Upper lobe of right lung (tissue), 1 donor: ENCODE measurements at regions not wholly inside any gene's neighbourhood (a gene's known extent, or its start where the extent isn't known, plus 50 kb on each side); places are given as distances from the start of the nearest gene placed in this dataset.

ENCODE experiments used
- ATAC-seq: fragments of 200-7000 bp; cut with Tn5 transposase; one replicate; pipeline ENCODE4 v1.9.1; 2020; ENCODE audit warnings: mild to moderate bottlenecking, moderate library complexity
- DNase-seq: peaks from one replicate; pipeline ENCODE4 v3.0.0-alpha.2; 2020
- H3K27ac ChIP-seq: fragments of 200-600 bp; one replicate; pipeline ENCODE4 v1.8.0; 2022
- H3K27me3 ChIP-seq: fragments of 200-600 bp; one replicate; pipeline ENCODE4 v1.8.0; 2022; ENCODE audit warnings: mild to moderate bottlenecking
- H3K36me3 ChIP-seq: fragments of 200-600 bp; one replicate; pipeline ENCODE4 v1.8.0; 2022
- H3K4me1 ChIP-seq: fragments of 200-600 bp; one replicate; pipeline ENCODE4 v1.8.0; 2022
- H3K4me3 ChIP-seq: fragments of 200-600 bp; one replicate; pipeline ENCODE4 v1.8.0; 2022; ENCODE audit warnings: mild to moderate bottlenecking
- H3K9me3 ChIP-seq: fragments of 200-600 bp; one replicate; pipeline ENCODE4 v1.8.0; 2022
- CTCF ChIP-seq: fragments of 200-600 bp; IDR thresholded peaks from one replicate; pipeline ENCODE4 v1.8.0; 2022; ENCODE audit warnings: antibody characterized with exemption
- intact Hi-C: fragments of 100-400 bp; cut with DNase I; formaldehyde crosslinking; loops from one replicate; pipeline ENCODE4 v1.11.0; 2022
- donor health status: DM: no; HTN: yes; CAD: no; lungs with severe emphysema.

DNA sequence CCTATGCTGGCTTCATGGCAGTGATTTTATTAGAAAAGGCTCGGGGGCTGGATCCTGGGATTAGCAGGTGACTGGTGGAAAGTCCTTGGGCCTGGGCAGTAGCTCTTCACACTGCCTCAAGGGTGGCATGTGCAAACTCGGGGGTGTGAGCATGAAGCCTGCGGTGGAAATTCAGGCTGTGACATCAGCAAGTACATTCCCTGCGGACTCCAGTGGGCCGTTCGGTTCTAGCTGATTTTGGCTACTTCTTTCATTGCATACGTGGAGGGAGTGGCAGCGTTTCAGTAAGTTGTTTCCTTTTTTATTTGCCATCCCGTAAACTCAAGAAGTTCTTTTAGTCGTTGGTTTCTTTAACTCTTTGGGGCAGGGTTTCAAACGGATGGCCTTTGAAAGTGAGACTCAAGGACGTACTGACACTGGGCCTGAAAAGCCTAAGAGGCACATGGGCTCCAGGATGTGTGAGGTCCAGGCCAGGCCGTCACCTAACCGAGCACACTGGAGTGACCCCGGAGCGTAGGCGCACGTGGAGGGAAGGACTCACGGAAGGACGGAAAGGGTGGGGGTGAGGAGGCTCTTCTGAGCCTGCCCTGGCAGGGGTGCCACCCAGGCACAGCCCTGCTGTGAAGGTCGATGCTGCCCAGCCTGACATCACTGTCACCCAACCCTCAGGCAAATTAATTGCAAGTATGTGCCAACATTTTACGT, 104.0 kb upstream of the FRMD1 start:
- intact Hi-C loops, result no loop called here
- H3K4me3 ChIP-seq, result no peak overlapping the region
- ATAC-seq (no peak), DNase-seq (no peak)
- no peaks in the 10 kb centered on the region for H3K27me3 ChIP-seq
- TF ChIP-seq CTCF, result no peak
- no peaks in the 10 kb centered on the region for H3K4me1 ChIP-seq
- H3K36me3 ChIP-seq, result no peaks in the 10 kb centered on the region
- no peak overlapping the region for H3K27ac ChIP-seq
- no peaks in the 10 kb centered on the region for H3K9me3 ChIP-seq

GRCh38 chr6:168182366-168182765, 103.4 kb upstream of the FRMD1 start:
- Histone ChIP-seq H3K9me3 (no peaks in the 10 kb centered on the region), H3K27ac (no peak overlapping the region), H3K4me1 (no peaks in the 10 kb centered on the region), H3K36me3 (no peaks in the 10 kb centered on the region), H3K4me3 (no peak overlapping the region), H3K27me3 (no peaks in the 10 kb centered on the region)
- ATAC-seq (no peak), DNase-seq (no peak)
- intact Hi-C loops, result no loop called here
- TF ChIP-seq CTCF, result no peak

DNA sequence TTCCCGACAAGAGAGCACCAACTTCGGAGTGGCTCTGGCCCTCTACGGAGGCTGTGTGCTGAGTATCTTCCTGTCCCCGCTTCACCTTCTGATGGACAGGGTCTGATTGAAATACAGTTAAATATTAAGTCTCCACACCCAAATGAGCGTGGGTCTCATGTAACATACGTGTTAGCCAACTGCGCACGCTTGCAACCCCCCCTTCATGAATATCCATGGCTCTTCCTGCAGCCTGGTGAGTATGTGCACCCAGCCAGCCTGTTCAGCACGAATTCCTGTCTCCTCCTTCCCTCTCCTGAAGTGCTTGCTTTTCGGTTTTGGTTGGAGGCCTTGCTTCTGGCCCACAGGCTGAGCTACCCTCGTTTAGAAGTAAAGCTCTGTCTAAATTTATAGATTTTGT, 102.9 kb upstream of the FRMD1 start:
- H3K27me3 ChIP-seq, result no peaks in the 10 kb centered on the region
- H3K4me1 ChIP-seq, result no peaks in the 10 kb centered on the region
- peak; percentile 61 for ATAC-seq
- H3K4me3 ChIP-seq, result no peak overlapping the region
- intact Hi-C loops, result no loop called here
- no peak for TF ChIP-seq CTCF
- DNase-seq, result no peak
- H3K9me3 ChIP-seq, result no peaks in the 10 kb centered on the region
- H3K27ac ChIP-seq, result no peak overlapping the region
- H3K36me3 ChIP-seq, result no peaks in the 10 kb centered on the region

DNA sequence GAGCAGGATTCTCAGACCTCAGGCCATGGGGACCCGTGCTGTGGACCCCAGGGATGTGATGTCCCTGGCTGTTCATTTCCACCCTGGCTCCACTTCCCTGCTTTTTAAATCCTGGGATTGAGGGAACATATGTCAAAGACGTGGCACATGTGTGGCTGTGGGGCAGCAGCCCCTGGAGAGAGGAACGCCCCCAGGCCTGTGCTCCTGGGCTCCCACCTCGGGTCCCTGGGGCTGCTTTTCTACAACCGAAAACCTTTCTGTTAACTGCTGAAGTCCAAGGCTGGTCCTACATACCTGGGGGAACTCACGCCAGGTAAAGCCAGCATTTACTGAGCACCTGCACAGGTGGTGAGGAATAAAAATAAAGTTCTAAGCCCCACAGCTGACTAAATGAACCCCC, 102.3 kb upstream of the FRMD1 start:
- Histone ChIP-seq H3K27ac (no peak overlapping the region), H3K4me1 (no peaks in the 10 kb centered on the region), H3K4me3 (no peak overlapping the region), H3K36me3 (no peaks in the 10 kb centered on the region), H3K9me3 (no peaks in the 10 kb centered on the region), H3K27me3 (no peaks in the 10 kb centered on the region)
- ATAC-seq (no peak), DNase-seq (no peak)
- intact Hi-C loops, result no loop called here
- no peak for TF ChIP-seq CTCF

- Histone ChIP-seq H3K36me3 (no peaks in the 10 kb centered on the region), H3K4me1 (no peaks in the 10 kb centered on the region), H3K27ac (no peak overlapping the region), H3K9me3 (no peaks in the 10 kb centered on the region), H3K4me3 (no peak overlapping the region), H3K27me3 (no peaks in the 10 kb centered on the region)
- ATAC-seq, result no peak
- TF ChIP-seq CTCF, result no peak
- no peak for DNase-seq
- intact Hi-C loops, result no loop called here
Measured at GRCh38 chr6:168180548-168181011, 101.6 kb upstream of the FRMD1 start.
